RWPE1 (cell line): ENCODE measurements at regions not wholly inside any gene's neighbourhood (a gene's known extent, or its start where the extent isn't known, plus 50 kb on each side); places are given as distances from the start of the nearest gene placed in this dataset.

Experiments
- CTCF ChIA-PET: fragments of 350-600 bp; sonication (Branson Sonifier 250); formaldehyde crosslinking; extraction: SDS; loops from one replicate; lab custom pipeline; 2021; lab: Yijun Ruan, JAX
- POLR2A ChIA-PET: fragments of 400-600 bp; formaldehyde crosslinking; extraction: SDS; loops from one replicate; lab custom pipeline; 2020; ENCODE audit warnings: antibody characterized with exemption; ENCODE audit not compliant: low non-redundant PET; lab: Yijun Ruan, JAX
- DNase-seq: peaks from one replicate; pipeline ENCODE4 v3.0.0; 2012; ENCODE audit warnings: low spot score
- H3K27ac ChIP-seq: fragments of 450-650 bp; 2 replicates; pipeline ENCODE4 v1.5.1; 2017
- CTCF ChIP-seq: fragments of 450-650 bp; conservative IDR thresholded peaks from 2 replicates; pipeline ENCODE4 v1.5.1; 2017; ENCODE audit warnings: low read depth, mild to moderate bottlenecking

- POLR2A ChIA-PET: no interaction called here
These were observed 112.3 kb downstream of the BDH1 start for GRCh38 chr3:197443506-197443905.

GRCh38 chr3:197440717-197441303 is 115.0 kb downstream of the BDH1 start:
- no peak overlapping the region for H3K27ac ChIP-seq
- TF ChIP-seq CTCF: no peak
- no peak for DNase-seq
- ChIA-PET POLR2A (no interaction called here), CTCF (interaction anchor here (0.6 kb wide), 2 partner anchors 15 to 425 kb away, joined by 3 read pairs; no protein-coding TSS in a partner anchor)

More at GRCh38 chr3:197443506-197443905, 112.3 kb downstream of the BDH1 start:
- DNase-seq: no peak
- H3K27ac ChIP-seq: no peak overlapping the region
- no peak for TF ChIP-seq CTCF
- CTCF ChIA-PET: no interaction called here

- no peak for TF ChIP-seq CTCF
- H3K27ac ChIP-seq: no peak overlapping the region
- POLR2A ChIA-PET: no interaction called here
- CTCF ChIA-PET: interaction anchor here (0.6 kb wide), 1 partner anchor 42 kb away, joined by 3 read pairs; no protein-coding TSS in a partner anchor
- no peak for DNase-seq
These were observed 116.9 kb downstream of the BDH1 start for GRCh38 chr3:197438906-197439305.

- ChIA-PET POLR2A (no interaction called here), CTCF (interaction anchor here (1.2 kb wide), 1 partner anchor 17 kb away, joined by 5 read pairs; no protein-coding TSS in a partner anchor)
- no peak for DNase-seq
- no peak for TF ChIP-seq CTCF
- H3K27ac ChIP-seq: no peak overlapping the region
These were observed 120.3 kb downstream of the BDH1 start for GRCh38 chr3:197435426-197435825.

- no peak overlapping the region for H3K27ac ChIP-seq
- DNase-seq: no peak
- ChIA-PET CTCF (interaction anchor here (0.6 to 1.2 kb wide), 2 partner anchors 9 to 16 kb away, joined by 3 to 5 read pairs; no protein-coding TSS in a partner anchor), POLR2A (no interaction called here)
- no peak for TF ChIP-seq CTCF
These were observed 120.9 kb downstream of the BDH1 start for GRCh38 chr3:197434830-197435229.

GRCh38 chr3:197432384-197433127 is 123.2 kb downstream of the BDH1 start:
- no peak for DNase-seq
- POLR2A ChIA-PET: no interaction called here
- no peak for TF ChIP-seq CTCF
- CTCF ChIA-PET: interaction anchor here (0.8 kb wide), 1 partner anchor 25 kb away, joined by 4 read pairs; no protein-coding TSS in a partner anchor
- H3K27ac ChIP-seq: no peak overlapping the region
